ENCODE measurements at regions not wholly inside any gene's neighbourhood (a gene's known extent, or its start where the extent isn't known, plus 50 kb on each side); places are given as distances from the start of the nearest gene placed in this dataset.

GRCh38 chr18:45164551-45164950 lies 450.7 kb upstream of the SLC14A2 start (continued):
- TF ChIP-seq ZNF462 (CRISPR knock-in tag; IDR thresholded peaks at IDR 0.05) (no peak), ETS1 (IDR thresholded peaks at IDR 0.05) (no peak), JUNB (IDR thresholded peaks at IDR 0.05; ENCODE audit: unreplicated experiment) (no peak), POLR2AphosphoS5 (IDR thresholded peaks at IDR 0.05; ENCODE audit: low read depth) (no peak), ZNF114 (CRISPR knock-in tag; IDR thresholded peaks at IDR 0.05) (no peak), EZH2phosphoT487 (IDR thresholded peaks at IDR 0.05; ENCODE audit: unreplicated experiment) (no peak), ZNF331 (CRISPR knock-in tag; IDR thresholded peaks at IDR 0.05; ENCODE audit: low read depth) (no peak), REST (IDR thresholded peaks at IDR 0.05; ENCODE audit: unreplicated experiment) (no peak), STAT1 (IDR thresholded peaks at IDR 0.05; ENCODE audit: unreplicated experiment) (no peak), CREB1 (CRISPR knock-in tag; IDR thresholded peaks at IDR 0.05; ENCODE audit: low read depth) (no peak), NANOG (IDR thresholded peaks at IDR 0.05; ENCODE audit: borderline replicate concordance) (no peak)
